ENCODE measurements at regions not wholly inside any gene's neighbourhood (a gene's known extent, or its start where the extent isn't known, plus 50 kb on each side); places are given as distances from the start of the nearest gene placed in this dataset.
"Not testable (repeated sequence)": the region's sequence is repeated elsewhere in the genome, so short reads cannot be mapped to it uniquely, and the experiment has no call there.

DNA sequence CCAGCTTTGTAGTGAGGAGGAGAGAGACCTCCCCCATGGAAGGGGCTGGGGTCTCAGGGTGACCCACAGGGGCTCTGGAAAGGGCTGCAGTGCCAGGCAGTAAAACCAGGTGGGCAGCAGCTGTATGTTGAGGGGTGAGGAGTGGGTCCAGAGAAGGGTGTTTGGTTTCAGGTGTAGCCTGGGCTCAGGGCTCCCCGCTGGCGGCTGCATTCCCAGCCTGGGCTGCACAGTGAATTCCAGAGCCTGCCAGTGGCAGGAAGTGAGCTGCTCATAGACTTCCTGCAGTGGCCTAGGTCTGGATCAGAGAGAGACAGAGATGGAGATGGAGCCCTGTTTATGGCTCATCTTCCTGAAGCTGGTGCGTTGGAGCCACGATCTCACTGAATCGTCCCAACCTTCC, 356.4 kb downstream of the PTPRU start:
- DNase-seq (ENCODE audit: extremely low spot score), result no peak
- POLR2A ChIA-PET, result no interaction called here
- TF ChIP-seq ELF4 (IDR thresholded peaks at IDR 0.05) (no peak), SUZ12 (IDR thresholded peaks at IDR 0.05) (no peak), BHLHE40 (IDR thresholded peaks at IDR 0.05; ENCODE audit: borderline replicate concordance) (no peak), FOXA1 (IDR thresholded peaks at IDR 0.05) (no peak), ZNF384 (IDR thresholded peaks at IDR 0.05) (no peak), LEF1 (IDR thresholded peaks at IDR 0.05; ENCODE audit: borderline replicate concordance) (no peak), L3MBTL2 (conservative IDR thresholded peaks at IDR 0.05) (no peak)
- TF ChIP-seq, protein P1, sequence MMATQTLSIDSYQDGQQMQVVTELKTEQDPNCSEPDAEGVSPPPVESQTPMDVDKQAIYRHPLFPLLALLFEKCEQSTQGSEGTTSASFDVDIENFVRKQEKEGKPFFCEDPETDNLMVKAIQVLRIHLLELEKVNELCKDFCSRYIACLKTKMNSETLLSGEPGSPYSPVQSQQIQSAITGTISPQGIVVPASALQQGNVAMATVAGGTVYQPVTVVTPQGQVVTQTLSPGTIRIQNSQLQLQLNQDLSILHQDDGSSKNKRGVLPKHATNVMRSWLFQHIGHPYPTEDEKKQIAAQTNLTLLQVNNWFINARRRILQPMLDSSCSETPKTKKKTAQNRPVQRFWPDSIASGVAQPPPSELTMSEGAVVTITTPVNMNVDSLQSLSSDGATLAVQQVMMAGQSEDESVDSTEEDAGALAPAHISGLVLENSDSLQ (IDR thresholded peaks at IDR 0.05), result no peak
- CTCF ChIA-PET, result no interaction called here

DNA sequence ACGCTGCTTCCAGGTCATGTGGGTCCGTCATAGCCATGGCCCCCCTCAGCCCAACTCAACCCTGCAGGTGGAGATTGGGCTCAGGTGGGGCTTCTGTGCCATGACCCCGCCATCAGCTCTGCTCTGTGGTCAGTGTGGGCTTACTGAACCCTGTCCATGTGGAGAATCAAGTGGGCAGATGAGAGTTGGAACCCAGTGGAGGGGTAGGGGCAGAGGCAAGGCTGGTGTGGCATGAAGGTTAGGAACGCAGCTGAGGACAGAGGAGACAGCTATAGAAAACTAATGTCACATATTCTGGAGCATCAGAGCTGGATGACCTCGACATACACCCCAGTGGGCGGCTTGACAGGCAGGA, 355.9 kb downstream of the PTPRU start:
- ChIA-PET POLR2A (no interaction called here), CTCF (no interaction called here)
- DNase-seq (ENCODE audit: extremely low spot score), result no peak
- TF ChIP-seq CTBP1 (IDR thresholded peaks at IDR 0.05; ENCODE audit: borderline replicate concordance), result no peak
- TF ChIP-seq TARDBP (IDR thresholded peaks at IDR 0.05), result no peak
- TF ChIP-seq BHLHE40 (IDR thresholded peaks at IDR 0.05; ENCODE audit: borderline replicate concordance), result no peak
- no peak for TF ChIP-seq FOXM1 (IDR thresholded peaks at IDR 0.05; ENCODE audit: borderline replicate concordance)
- no peak for TF ChIP-seq ELF4 (IDR thresholded peaks at IDR 0.05)
- no peak for TF ChIP-seq HDGF (IDR thresholded peaks at IDR 0.05; ENCODE audit: borderline replicate concordance)
- no peak for TF ChIP-seq FOXK2 (IDR thresholded peaks at IDR 0.05)
- no peak for TF ChIP-seq SUZ12 (IDR thresholded peaks at IDR 0.05)
- TF ChIP-seq SP1 (IDR thresholded peaks at IDR 0.05), result no peak
- TF ChIP-seq, protein P1 (IDR thresholded peaks at IDR 0.05), result no peak
- TF ChIP-seq ARNT (IDR thresholded peaks at IDR 0.05), result no peak

DNA sequence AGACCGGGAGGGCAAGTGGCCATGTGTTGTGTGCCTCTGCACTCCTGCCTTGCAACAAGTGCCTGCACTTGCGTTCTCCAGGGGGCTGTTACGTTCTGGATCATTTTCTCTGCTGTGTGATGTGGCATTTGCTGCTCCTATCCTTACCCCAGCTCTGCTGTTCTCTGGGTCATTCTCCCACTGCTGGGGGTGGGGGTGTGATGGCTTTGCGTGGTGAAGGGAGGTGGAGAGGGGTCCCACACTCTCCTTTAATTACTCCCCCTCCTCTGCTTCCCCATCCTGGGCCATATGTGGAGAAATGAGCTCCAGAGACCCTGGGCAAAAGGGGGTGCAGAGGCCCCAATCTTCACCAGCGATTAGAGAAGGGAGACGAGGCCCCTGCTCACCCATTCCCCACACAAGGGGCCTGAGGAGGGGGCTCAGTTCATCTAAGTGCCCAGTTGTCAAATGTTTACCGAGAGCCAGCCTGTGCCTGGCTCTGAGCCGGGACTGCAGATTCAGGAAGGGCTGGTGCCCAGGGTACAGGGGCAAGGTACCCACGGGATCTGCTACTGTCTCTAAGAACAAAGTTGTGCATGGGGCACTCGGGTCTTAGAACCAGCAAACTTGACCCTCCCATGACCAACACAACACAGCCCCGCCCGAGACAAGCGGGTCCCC, 355.4 kb downstream of the PTPRU start:
- no peak for DNase-seq (ENCODE audit: extremely low spot score)
- ChIA-PET CTCF (no interaction called here), POLR2A (no interaction called here)
- TF ChIP-seq FOXK2 (IDR thresholded peaks at IDR 0.05) (no peak), LEF1 (IDR thresholded peaks at IDR 0.05; ENCODE audit: borderline replicate concordance) (no peak), HDGF (IDR thresholded peaks at IDR 0.05; ENCODE audit: borderline replicate concordance) (no peak)
- TF ChIP-seq, protein P1 (IDR thresholded peaks at IDR 0.05), result no peak

DNA sequence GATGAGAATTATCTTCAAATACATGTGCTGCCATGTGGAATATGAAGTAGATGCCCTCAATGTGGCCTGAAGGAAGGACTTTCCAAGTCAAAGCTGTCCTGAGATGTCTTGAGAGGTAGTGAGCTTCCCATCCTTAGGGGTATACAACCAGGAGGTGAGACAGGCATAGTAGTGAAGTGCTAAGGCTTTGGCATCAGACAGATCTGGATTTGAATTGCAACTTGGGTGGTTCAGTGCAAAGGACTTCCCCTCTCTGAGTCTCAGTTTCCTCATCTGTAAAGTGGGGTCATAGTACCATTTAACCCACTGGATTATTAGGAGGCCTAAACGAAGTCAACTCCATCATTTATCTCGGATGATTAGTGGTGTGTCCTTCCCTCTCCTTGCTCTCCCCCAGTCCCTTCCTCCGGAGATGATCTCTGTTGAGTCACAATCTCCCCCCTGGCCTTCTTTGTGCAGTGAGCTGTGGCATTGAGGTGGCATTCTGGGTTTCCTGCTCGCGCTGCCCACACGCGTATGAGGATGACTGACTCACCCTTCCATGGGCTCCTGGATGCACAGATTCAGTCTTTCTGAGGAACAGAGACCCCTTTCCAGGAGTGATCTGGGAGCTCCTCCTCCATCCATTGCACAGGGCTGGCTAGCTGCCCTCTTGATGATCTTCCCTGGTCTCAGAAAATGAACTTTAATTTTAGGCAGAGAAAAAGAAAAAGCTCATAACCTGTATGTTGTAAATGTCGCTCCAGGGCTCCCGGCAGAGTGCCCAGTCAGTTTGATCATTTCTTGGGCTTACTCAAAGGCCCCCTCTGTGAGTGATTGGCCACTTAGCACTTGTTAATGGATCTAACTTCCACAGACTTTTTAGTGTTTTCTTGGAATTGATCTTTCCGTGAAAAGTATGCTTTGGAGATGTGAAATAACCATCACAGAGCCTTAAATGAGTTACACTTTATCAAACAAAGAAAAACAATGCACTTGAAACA, 354.6 kb downstream of the PTPRU start:
- TF ChIP-seq, protein P1 (IDR thresholded peaks at IDR 0.05), result no peak
- TF ChIP-seq ZNF384 (IDR thresholded peaks at IDR 0.05) (no peak), ARNT (IDR thresholded peaks at IDR 0.05) (no peak), LEF1 (IDR thresholded peaks at IDR 0.05; ENCODE audit: borderline replicate concordance) (no peak), ELF4 (IDR thresholded peaks at IDR 0.05) (no peak), L3MBTL2 (conservative IDR thresholded peaks at IDR 0.05) (no peak), HDGF (IDR thresholded peaks at IDR 0.05; ENCODE audit: borderline replicate concordance) (no peak), TARDBP (IDR thresholded peaks at IDR 0.05) (no peak), FOXK2 (IDR thresholded peaks at IDR 0.05) (no peak), FOXA1 (IDR thresholded peaks at IDR 0.05) (no peak)
- no peak for DNase-seq (ENCODE audit: extremely low spot score)
- CTCF ChIA-PET, result no interaction called here
- POLR2A ChIA-PET, result no interaction called here

DNA sequence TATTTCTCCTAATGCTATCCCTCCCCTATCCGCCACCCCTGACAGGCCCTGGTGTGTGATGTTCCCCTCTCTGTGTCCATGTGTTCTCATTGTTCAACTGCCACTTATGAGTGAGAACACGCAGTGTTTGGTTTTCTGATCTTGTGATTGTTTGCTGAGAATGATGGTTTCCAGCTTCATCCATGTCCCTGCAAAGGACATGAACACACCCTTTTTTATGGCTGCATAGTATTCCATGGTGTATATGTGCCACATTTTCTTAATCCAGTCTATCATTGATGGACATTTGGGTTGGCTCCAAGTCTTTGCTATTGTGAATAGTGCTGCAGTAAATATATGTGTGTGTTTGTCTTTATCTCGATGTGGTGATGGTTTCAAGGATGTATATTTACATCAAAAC, 353.4 kb downstream of the PTPRU start:
- POLR2A ChIA-PET; DNase-seq (ENCODE audit: extremely low spot score); CTCF ChIA-PET: not testable (repeated sequence)

DNA sequence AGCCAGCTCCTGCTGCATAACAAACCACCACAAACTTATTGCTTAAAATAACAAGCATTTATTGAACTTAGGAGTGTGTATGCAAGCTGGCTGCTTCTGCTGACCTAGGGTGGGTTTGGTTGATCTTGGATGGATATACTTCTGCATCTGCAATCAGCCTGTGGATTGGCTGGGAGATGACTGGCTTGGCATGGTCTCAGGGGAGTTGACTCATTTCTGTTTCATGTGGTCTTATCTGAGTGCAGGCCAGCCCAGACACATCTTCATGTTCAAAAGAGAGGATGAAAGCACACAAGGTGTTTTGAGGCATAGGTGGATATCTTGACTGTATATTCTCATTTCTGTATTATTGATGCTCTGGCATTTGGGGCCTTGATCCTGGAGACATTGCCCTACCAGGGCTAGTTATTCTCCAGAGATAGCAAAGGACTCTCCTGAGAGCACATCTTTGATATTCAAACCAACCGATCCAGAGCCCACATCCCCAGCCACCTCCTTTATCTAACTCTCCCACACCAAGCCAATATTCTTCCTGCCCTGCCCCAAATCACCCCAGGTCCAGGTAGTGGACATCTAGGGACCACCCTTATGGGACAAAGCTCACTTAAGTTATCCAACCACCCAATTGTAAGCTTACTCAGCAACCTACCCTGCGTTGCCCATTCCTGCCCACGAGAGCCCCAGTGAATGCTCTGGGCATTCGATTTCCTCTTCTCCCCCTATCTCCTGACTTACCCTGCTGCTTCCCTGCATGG, 350.8 kb downstream of the PTPRU start:
- DNase-seq (ENCODE audit: extremely low spot score), result no peak
- ChIA-PET POLR2A (no interaction called here), CTCF (no interaction called here)
- no peak for TF ChIP-seq NFRKB (IDR thresholded peaks at IDR 0.05)
- TF ChIP-seq SUZ12 (IDR thresholded peaks at IDR 0.05), result no peak
- TF ChIP-seq FOXA1 (IDR thresholded peaks at IDR 0.05), result no peak
- no peak for TF ChIP-seq TARDBP (IDR thresholded peaks at IDR 0.05)
